ENCODE measurements at regions not wholly inside any gene's neighbourhood (a gene's known extent, or its start where the extent isn't known, plus 50 kb on each side); places are given as distances from the start of the nearest gene placed in this dataset.
A peak's percentile ranks its signal among the peaks of the same experiment; 100 is the strongest.

GRCh38 chr5:14011089-14012020, 66.9 kb upstream of the DNAH5 start:
- DNase-seq = peak; percentile 94

DNA sequence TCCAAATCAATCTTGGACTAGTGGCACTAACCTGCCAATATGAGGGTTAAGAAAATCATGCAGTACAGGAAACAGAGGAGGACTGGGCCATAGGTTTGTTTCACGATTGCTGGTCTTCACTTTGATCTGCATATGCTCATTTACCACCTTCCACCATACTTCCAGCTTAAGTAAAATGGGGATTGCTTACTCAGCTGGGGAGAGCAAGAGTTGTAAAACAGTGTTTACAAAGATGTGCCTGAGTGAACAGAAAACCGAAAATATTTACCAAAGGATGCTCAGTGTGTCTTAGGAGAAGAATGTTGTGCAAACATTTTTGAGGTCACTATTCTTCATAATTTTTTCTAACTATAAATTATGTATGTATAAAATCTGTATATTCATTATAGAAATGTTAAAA, 65.1 kb upstream of the DNAH5 start:
- no peak for DNase-seq

DNA sequence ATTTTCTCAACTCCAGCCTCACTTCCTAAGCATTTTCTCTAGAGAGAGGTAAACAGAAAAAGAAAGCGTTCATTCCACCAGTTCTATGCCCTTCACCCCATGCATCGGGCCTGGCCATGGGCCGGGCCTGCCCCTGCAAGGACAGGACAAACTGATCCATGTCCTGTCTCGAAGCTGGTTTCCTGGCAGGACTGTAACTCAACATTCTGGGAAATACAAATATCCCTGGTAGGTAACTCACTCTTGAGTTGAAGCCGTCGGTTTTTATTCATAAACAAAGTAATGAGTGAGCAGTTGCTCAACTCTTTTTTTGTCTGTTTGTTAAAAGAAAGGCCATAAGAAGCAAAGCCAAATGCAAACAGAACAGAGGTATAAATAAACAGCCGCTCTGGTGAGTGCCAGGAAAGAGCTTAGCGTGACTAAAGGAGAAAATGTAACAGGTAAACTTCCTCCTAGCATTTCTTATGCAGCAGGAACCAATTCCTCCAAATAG, 64.4 kb upstream of the DNAH5 start:
- no peak for DNase-seq

GRCh38 chr5:14006823-14007520, 62.5 kb upstream of the DNAH5 start:
- DNase-seq = no peak

GRCh38 chr5:14004598-14005394, 60.3 kb upstream of the DNAH5 start:
- no peak for DNase-seq

DNA sequence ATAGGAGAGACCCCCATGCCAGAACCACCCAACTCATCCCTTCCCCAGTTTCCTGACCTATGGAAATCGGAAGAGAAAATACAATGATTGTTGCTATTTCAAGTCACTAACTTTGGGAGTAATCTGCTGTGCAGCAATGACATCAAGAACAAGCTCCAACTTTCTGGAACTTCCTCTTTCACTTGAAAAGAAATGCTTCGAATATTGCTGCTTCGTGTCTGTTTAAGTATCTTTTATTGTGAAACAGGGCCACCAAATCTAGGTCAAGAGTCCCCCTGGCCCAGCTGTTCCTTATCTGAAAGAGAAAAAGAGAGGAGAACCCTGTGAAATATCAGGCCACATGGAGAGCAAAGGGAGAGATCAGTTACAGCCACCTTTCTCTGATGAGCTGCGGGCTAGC, 59.4 kb upstream of the DNAH5 start:
- DNase-seq = no peak

DNA sequence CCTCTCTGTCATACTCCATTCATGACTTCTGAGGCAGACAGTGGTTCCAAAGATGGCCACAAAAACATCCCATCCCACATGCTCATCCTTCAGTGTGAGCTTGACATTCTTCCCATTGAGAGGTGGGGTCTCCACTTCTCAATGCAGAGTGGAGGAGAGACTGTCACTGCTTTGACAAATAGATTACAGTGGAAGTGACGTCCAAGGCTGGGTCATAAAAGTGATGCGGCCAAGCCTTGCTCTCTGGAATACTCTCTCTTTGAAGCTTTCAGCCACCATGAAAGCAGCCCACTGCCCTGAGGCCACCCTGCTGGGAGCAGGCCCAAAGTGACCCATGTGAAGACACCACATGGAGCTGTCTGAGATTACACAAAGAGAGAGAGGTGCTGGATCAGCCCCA, 59.0 kb upstream of the DNAH5 start:
- DNase-seq = no peak

DNA sequence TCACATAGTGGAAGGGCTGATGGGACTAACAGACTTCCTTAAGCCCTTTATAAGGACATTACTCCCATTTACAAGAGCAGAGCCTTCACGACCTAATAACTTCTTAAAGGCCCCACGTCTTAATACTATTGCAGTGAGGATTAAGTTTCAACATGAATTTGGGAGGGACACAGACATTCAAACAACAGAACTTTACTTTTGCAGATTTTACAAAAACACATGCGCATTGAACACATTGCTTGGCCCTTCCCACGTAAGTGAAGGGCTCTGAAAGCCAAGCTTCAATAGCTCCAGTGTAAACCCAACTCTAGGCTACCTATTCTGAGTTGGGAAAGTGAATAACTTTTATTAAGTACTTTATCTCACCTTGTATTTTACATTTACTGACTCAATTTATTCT, 53.8 kb upstream of the DNAH5 start:
- no peak for DNase-seq

- DNase-seq = no peak
Measured at GRCh38 chr5:13997514-13997913, 53.0 kb upstream of the DNAH5 start.

- DNase-seq = no peak
Measured at GRCh38 chr5:13994621-13995253, 50.2 kb upstream of the DNAH5 start.
